HG02970 (cell line): ENCODE measurements at regions not wholly inside any gene's neighbourhood (a gene's known extent, or its start where the extent isn't known, plus 50 kb on each side); places are given as distances from the start of the nearest gene placed in this dataset.
A peak's percentile ranks its signal among the peaks of the same experiment; 100 is the strongest.
"Not testable (repeated sequence)": the region's sequence is repeated elsewhere in the genome, so short reads cannot be mapped to it uniquely, and the experiment has no call there.

Experiments
- ATAC-seq: cut with Tn5 transposase; IDR thresholded peaks from one replicate; pipeline ENCODE4 v1.9.1; 2021; ENCODE audit warnings: mild to moderate bottlenecking, moderate library complexity, moderate number of reproducible peaks; ENCODE audit not compliant: unreplicated experiment, low FRiP score

DNA sequence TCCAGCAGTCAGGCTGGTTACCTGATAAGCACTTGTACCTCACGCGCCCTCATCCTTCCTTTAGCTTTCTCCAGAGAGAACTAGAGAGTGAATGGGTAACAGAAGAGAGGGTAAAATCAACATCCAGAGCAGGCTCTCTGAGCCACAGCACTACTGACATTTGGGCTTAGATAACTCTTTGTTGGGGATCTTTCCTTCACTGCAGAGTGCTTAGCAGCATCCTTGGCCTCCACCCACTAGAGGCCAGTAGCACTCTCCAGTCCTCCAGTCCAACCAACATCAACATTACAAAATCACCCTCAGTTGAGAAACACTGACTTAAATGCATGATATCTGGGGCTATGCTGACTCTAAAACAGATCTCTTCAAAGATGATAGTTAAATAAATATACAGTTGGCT, 220.7 kb downstream of the TACR3 start:
- no peak for ATAC-seq

GRCh38 chr4:103498161-103499070, 221.4 kb downstream of the TACR3 start:
- ATAC-seq, result peak; percentile 87

DNA sequence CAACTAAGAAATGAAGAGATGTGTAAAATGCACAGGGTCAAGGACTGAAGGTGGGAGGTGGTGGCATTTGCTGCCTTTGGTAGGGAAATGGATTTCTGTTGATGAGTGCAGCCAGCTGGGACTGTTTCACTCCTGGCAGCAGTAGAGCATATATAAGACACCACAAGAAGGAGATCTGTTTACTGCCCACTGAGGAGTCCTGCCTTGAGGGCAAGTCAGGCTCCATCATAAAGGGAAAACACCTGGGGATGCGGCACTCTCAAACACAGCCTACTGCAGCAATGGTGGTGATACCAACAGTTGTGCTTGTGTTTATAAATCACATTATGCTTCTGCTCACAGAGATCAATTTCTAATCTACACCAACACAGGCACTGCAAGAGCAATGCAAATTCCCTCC, 222.1 kb downstream of the TACR3 start:
- peak; percentile 22 for ATAC-seq

GRCh38 chr4:103496800-103497199, 223.0 kb downstream of the TACR3 start:
- no peak for ATAC-seq

- no peak for ATAC-seq
Measured at GRCh38 chr4:103493450-103494159, 226.2 kb downstream of the TACR3 start.

- ATAC-seq, result not testable (repeated sequence)
Measured at GRCh38 chr4:103485296-103485695, 234.5 kb downstream of the TACR3 start.

DNA sequence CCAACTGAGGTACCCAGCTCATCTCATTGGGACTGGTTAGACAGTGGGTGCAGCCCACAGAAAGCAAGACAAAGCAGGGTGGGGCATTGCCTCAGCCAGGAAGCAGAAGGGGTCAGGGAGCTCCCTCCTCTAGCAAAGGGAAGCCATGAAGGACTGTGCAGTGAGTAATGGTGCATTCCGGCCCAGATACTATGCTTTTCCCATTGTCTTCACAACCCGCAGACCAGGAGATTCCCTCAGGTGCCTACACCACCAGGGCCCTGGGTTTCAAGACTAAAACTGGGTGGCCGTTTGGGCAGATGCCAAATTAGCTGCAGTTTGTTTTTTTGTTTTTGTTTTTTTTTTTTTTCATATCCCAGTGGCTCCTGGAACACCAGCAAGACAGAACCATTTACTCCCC, 235.3 kb downstream of the TACR3 start:
- ATAC-seq, result no peak

DNA sequence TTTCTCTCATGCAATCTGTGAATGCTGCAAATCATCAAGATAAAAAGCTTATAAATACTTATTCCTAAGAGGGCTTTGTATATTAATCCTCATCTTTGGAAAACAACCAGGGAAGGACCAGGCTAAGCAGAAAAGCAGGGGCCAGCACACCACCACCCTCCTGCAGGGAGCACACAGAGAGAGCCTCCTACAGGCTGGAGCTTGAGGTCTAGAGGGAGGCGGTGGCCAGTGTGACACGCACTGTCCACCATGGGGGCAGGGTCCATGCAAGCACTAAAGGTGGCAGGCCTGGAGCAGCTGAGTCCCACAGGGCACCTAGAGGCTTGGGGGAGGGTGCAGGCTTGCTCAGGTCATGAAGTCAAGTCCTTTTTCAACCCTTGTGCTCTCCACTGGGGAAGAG, 236.9 kb downstream of the TACR3 start:
- ATAC-seq, result no peak

DNA sequence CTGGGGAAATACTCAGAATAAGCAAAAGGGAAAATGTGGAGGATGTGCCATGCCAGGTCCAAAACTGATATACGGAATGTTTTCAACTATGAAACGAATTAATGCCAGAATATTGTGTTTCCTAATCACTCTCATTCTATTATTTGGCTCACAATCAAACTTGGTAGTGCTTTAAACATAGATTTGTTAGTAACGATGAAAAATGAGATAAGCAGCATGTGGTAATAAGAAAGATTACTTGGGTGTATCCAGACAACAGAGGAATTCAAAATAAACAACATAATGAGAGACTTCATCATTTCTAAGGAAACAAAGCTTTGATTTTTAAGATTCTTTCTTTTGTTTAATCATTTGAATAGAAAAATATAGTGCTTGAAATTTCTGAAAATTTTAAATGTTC, 237.3 kb downstream of the TACR3 start:
- ATAC-seq, result no peak

DNA sequence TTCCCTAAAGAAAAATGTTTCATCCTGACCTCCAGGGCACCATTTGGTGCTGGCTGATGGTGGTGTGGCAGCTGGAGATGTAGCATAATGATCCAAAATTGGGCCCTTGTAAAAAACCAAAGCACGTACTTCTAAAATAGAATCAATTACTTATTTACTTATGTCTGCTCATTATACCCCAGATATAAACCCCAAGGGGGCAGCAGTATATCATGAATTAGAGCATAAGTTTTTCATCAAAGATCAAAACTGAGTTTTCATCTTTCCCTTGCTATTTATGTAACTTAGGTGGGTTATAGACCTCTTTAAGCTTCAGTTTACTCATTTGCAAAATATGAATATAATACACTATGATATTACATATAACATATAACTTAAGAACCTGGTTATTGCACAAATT, 241.1 kb downstream of the TACR3 start:
- no peak for ATAC-seq

GRCh38 chr4:103478210-103478609, 241.6 kb downstream of the TACR3 start:
- no peak for ATAC-seq

- no peak for ATAC-seq
Measured at GRCh38 chr4:103457566-103457965, 259.4 kb upstream of the CENPE start.

DNA sequence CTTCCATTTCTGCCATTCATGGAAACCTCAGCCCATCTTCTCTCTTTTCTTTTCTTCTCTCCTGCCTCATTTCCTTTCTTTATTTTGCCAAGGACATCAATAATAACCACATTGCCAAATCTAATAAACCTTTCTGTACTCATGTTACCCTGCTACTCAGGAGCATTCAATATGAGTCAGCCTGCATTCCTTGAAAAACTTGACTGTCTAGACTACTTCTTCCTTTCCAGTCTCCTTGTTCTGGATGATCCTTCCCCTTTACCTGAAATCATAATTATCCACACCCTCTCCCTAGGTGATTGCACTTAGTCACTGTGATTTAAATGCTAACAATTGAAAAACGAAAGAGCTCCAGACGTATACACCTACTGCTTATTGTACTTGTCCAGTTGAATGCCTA, 253.2 kb upstream of the CENPE start:
- no peak for ATAC-seq

GRCh38 chr4:103450693-103451092, 252.6 kb upstream of the CENPE start:
- no peak for ATAC-seq

DNA sequence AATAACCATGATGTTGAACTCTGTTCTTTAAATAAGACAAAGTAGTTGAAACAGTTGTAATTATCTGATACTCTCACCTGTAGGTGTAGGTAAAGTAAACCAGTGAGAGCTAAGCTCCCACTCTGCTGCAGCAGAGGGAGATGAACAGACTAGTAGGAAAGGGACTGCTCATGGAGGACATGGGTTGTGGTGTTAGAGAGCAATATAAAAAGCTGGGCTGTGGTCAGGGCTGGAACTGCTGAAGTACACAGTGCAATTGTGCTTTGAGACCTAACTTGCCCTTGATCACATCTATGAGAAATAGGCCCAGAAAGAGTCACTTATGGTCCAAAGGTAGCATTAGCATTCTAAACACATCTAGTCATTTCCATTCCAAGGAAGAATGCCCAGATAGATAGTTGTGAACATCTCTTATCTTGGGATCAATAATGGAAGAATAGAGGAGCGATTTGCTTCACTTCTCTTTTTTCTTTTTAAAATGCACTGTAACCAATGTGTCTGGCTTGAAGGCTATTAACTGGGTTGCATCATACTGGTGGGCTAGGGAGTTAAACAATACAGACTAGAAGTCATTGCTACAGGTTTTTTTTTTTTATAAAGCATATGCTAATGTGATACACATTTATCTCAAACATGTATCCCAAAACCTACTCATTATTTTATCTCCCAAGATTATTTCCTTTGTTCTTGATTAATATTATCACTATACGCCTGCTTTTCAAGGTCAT, 251.3 kb upstream of the CENPE start:
- no peak for ATAC-seq

- no peak for ATAC-seq
Measured at GRCh38 chr4:103445377-103445776, 247.2 kb upstream of the CENPE start.

- no peak for ATAC-seq
Measured at GRCh38 chr4:103443324-103443723, 245.2 kb upstream of the CENPE start.

DNA sequence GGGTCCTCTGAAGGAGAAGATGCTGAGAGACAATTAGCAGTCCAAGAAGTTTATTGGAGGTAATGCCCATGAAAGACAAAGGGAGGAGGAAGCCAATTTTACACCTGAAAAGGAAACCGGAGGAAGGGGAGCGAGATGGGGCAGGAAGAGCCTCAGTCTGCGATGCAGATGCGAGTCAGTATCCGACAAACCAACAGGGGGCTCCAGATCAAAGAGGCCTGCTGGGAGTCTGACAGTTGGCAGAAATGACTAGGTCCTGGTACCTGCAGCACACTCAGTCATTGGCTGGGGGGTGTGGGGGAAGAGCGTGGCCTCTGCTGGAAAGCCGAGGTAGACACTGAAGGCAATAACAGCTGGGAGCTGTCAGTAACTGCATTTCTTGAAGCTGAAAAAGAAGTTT, 231.1 kb upstream of the CENPE start:
- no peak for ATAC-seq

- ATAC-seq, result no peak
Measured at GRCh38 chr4:103425406-103425805, 227.3 kb upstream of the CENPE start.

GRCh38 chr4:103424853-103425252, 226.7 kb upstream of the CENPE start:
- ATAC-seq, result no peak

DNA sequence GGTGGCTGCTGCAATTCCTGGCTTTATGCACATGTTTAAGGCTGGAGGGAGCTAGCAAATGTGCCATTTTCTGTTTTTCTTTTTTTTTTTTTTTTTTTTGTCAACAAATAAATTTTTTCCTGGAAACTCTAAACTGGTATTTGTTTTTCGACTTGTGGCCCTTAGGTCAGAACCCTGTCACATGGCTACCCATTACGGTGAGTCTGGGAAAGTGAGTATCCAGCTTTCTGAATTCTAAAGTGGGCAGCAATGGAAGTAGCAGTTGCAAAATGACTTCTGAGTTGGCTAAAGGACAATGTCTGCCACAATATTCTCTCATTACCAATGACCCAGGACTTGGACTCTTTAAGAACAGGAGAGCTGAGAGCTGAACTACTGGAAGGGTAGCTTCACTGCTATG, 225.1 kb upstream of the CENPE start:
- no peak for ATAC-seq
